GM18858 (cell line): ENCODE measurements at regions not wholly inside any gene's neighbourhood (a gene's known extent, or its start where the extent isn't known, plus 50 kb on each side); places are given as distances from the start of the nearest gene placed in this dataset.

ENCODE experiments used
- ATAC-seq: cut with Tn5 transposase; IDR thresholded peaks from one replicate; pipeline ENCODE4 v1.9.1; 2021; ENCODE audit not compliant: unreplicated experiment

DNA sequence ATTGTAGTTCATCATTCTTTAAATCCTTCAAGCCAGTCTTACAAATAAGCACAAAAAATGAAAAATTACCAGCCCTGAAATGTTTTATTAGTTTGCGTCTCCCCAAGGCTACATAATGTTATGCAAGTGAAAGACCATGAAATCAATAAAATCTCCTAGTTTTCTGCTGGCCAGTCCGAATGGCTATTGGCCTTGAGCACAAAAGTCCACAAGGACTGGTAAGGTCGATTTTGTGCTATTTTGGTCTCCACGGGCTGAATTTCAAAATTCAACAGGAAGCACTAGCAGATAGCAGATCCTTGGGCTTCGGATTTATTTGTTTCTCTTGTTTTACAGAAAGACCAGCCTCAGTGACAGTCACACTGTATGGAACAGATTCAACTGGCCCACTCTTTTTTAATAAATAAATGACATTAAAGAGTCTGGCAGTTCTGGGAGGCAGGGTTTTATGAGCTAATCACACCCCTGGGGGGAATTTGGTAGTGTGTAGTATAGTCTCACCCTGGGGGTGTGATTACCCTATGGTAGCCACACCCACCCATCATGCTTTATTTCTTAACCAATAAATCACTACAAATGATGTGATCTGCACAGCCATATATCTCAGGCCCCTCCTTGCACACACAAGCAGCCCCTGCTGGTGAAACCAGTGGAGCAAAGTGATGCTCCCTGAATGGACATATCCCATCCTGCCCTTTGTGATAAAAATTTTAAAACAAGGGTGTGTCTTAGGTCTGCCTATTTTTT is 51.1 kb upstream of the TMEM33 start:
- no peak for ATAC-seq

DNA sequence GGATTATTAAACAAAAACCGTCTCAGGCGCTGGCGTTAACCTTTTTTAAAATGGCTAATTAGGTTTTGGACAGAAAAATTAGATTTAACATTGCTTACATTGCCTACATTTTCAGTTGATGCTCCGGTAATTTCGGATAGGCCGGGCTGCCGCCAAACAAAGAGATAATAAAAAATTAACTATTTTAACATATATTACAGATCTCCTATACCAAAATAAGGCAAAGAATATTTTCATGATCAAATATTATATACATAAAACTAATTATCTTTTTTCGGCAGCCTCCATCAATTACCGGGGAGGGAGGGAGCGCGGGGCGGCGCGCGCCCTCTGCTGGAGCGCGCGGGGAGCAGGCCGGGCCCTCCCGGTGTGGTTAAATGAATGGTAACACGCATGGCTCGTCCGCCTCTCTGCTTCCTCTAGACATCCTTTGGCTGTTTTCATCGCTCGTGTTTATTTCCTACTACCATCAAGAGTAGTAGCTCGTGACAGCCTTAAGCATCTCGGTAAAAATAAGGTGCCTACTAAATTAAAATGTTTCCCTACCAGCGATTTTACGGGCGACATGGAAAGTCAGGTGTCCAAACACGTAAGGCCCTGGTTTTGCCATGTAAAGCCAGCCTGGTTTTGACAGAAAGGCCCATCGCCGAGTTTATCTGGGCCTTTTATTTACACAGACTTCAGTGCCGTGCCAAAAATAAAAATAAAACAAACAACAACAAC is 52.4 kb upstream of the TMEM33 start:
- ATAC-seq: peak; percentile 63

DNA sequence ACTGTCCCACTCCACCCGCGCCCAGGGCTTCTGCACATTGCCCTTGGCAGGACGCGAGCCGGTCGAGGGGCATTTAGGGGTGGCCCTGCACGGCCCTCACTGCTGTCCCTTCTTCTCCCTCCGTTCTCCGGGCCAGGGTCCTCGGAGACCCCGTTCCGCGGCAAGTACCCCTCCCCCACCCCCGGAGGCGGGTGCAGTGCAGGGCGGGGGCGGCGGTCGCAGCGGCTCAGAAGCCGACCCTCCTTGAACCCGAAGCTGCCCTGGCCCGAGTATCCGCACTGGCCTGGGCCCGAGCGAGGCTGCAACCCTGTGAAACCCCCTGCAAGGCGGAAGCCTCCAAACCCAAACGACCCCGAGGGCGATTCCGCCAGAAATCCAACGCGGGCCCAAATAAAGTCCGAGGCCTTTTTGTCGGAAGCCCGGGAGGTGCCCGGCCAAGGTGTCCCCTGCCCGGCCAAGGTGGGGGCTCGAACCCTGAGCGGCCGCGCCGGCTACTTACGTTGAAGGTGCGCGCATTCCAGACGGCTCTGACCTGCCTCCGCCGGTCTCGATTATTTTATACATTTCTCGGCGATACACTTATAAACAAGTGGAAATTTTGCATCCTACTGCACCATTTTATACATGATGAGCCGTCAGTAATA is 53.1 kb upstream of the TMEM33 start:
- no peak for ATAC-seq

DNA sequence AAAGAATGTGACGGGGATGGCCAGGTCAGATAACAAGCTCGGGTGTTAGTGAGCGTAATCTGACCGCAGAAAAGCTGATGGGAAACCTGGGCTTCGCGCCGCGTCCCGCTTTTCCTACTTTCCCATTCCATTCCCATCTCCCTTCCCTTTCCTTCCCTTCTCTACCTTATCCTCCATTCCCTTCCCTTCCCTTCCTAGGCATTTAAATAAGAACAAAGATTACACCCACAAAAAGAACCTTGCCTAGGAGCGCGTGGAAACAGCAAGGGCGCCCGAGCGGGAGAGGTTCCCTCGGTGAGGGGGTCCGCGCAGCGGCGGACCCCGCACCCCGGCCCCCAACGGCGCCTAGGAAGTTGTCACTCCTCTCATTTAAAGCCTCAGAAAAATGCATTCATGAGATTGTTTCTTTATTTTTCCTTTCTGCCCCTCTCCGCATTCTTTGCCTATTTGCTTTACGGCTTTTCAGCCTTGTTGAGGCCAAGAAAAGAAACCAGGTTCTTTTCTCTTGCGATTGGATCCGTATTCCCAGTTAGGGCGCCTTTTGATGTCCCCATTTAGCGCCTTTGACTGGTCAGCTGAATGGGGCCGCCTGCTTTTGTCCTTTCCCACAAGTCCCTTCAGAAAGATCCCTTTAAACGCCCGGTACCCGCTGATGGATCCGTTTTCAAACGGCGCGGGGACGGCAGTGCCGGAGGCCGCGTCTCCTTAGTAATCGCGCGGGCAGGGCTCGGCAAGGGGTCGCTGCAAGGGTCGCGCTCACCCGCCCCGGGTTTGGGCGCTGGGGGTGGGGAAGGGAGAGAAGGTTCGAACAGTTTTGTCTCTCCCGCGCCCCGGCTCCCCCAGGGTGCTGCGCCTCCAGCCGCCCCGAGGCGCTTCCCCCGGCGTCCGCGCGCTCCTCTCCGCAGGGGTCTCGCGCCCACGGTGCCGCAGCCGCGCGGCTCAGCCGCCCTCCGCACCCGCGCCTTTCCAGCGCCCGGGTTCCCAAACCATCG is 54.1 kb upstream of the TMEM33 start:
- ATAC-seq: no peak

DNA sequence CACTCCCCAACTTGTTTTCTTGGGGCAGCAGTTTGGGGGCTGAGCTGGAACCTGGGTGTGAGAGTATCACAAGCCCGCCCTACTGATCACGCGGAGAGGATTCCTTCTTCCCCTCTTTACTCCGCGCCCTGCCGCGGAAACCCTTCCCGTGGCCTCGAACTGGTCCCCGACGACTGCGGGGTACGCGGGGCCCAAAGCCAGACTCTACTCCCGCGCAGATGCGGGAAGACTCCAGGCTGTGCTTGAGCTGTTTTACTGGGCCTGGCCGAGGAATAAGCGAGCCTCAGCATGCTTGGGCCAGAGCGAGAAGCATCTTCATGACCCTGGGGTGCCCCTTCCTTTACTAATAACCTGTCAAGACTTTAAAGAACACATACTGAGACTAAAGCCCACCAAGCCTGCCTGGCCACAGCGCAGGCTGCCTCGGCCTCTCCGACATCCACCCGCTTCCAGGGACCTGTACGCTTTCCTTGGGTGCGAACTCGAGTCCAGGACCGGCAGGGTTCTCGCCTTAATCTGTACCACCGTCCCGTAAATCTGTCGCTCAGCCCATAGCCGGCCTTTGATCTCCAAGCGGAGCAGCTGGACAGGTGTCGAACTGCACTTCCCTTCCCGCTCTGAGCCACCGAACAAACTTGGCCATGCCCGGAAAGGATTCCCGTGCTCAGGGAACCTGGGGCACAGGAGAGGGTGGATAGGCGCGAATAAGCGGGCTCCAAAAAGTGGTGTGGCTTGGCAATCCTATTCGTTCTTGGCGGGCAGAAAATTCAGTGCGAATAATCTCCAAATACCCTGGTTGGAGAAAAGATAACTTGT is 55.0 kb upstream of the TMEM33 start:
- ATAC-seq: no peak

DNA sequence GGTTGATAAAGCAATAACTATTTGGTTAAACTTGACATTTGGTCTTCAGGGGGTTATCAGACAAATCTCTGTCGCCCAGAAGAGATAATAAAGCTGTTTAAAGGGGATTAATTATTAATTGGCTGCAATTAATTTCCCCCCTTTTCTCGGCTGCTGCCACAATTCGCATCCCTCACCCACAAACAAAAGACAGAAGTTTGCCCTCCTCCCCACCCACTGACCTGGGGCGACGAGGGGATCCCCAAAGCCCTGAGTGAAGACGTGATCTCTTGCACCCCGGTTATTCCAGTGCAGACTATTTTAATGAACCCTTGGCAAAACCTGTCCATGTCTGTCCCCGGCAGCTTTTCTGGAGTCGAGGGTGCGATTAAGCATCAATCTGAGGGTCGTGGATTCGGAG is 55.7 kb upstream of the TMEM33 start:
- no peak for ATAC-seq

DNA sequence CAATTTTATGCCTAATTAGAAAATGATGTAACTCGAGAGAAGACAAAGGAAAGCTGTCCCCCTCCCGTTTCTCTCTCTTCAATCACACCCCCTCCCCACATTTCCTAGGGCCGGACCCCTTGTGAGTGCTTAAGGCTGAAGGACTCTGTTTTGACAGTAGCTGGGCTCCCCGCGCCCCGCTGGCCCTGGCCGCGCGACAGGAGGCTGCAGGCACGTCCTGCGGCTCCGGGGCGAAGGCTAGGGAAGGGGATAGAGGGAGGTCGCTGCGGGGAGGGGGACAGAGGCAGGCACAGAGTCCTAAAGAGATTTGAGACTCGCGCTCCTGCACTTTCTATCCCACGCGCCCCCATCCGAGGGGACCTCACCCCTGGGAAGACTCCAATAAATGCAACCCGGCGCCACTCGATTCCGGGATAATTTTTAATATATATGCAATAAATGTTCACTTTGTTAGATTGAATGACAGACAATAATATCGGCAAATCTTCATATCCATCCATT is 56.2 kb upstream of the TMEM33 start:
- no peak for ATAC-seq

DNA sequence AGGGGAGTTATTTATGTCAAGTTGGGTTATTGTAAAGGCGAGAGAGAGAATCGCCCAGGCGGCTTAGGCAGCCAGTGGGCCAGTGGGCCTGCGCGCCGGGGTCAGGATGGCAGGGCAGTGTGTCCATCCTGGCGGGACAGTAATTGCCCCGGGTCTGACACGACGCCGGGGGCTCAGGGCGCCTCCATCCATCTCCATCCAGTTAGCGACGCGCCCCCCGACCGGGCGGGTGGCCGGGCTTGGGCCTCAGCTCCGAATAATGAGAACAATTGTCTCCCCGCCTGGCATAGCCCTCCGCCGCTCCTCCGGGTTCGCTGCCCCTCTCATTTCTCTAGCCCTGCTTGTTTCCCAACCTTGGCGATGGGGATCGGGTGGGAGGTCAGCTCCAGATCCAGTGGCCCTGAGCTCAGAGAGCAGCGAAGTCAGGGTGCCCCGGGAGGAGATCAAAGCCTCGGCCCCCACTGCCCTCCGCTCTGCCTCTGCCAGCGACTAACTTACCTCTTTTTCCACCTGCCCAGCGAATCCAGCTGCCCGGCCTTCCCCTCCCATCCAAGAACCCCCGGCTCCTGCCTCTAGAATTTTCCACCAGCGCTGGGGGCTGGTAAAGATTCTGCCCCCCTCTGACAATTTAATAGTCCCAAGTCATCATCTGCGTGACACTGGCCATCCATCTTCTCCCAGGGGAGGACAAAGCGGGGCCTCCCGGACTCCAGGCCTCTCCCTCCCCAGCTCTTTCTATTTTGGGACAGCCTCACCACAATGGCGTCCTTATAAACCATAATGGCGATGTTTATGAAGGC is 56.9 kb upstream of the TMEM33 start:
- ATAC-seq: no peak

DNA sequence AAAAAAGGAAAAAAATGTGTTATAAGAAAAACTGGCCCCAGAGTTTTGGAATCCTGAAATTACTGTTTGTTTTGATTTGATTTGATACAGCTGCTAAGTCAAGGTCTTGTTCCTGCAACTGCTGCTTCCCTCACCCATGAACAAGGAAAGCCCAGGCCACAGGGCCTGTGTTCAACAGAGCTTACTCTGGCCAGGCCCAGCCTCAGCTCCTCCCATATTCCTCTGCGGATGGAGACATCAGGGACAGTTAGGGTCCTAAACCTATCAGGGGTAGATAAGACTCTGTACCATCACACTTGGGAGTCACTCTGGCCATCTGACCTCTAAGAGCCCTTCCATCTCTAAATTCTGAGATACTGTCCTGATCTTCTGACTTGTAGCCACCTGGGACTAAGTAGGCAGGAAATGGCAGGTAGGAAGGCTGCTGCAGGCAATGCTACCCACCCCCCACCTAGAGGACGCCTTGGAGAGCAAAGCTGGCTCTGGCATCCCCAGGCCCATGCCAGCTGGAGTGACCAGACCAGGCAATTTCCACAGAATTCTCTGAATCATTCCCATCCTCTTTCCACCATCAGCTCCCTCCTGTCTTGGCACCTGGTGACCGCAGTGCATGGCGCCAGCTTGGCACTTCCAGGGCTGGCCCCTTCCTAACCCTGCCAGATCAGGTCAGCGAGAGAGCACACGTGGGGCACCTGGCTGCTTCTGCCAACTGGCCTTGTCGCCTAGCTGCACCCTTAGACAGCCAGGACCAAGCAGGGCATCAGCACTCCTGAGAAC is 58.0 kb upstream of the TMEM33 start:
- no peak for ATAC-seq

DNA sequence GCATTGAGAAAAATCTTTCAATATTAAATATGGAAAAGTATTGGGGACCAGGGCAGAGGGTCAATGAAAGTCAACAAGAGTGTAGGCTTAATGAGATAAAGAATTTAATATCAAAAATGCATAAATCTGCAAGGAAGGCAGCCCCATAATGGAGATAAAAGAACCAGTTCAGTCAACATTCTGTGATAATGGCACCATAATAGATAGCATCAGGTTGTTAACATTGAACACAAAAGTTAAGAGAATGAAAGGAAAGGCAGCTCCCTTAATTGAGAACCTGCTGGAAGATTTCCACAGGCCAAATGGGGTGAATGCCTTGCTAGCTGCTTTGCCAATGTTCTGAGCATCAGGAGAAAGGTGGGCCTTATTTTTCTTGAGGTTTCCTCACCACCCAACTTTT is 60.4 kb upstream of the TMEM33 start:
- ATAC-seq: no peak

DNA sequence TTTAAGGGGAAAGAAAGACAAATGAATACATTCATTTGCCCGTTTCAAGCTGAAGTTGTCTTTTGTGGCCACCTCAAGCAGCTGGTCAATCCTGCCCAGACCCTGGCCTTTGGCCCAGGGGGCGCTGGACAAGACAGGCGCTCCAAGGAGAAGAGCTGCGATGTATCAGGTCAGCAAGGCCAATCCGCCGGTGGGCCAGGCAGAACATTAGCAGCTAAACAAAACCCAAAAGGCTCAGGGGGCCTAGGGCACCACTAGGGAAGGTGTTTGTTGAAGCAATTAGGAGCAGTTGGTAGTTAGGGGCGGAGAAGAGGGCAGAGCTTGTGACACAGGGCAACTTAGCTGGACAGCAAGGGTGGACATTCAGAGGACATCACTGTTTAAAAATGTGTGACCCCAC is 60.8 kb upstream of the TMEM33 start:
- no peak for ATAC-seq

DNA sequence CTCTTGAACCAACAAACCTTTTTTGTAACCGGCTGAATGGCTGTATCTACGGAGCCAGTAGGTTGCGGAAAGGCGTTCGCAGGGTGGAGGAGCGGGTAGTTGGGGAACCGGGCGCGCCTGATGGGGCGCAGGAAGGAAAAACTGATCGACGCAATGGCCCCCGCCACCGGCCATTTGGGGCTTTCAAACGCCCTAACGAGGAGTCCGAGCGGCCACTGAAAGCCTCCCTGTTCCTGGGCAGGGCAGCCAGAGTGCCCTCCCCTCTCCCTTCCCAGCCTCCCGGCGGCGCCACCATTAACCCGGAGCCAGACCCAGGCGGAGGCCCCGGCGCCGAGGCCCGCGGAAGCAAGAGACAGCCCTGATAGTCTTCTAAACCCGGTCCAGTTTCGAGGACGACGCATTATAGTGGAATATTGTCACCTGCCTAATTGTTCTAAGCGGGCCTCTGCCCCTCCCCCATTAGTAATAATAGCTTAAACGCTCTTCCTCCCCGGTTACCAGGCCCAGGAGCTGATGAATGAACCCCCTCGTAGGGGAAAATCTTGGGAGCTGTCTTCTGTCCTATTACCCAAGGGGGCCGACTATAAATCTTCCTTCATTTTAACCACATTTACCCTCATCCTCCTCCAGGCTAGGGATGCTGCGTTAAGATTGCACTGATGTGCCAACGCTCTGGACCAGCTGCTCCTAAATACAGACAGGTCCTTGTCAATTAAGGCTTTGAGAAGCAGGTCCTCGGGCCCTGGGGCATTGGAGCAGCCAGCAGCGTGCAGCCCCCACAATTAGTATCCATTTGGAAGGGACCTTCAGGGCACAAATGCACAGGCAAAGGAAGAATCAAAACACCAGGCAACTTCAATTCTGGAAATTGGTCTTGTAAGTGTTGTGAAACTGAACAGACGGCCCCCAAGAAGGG is 61.6 kb upstream of the TMEM33 start:
- ATAC-seq: no peak

DNA sequence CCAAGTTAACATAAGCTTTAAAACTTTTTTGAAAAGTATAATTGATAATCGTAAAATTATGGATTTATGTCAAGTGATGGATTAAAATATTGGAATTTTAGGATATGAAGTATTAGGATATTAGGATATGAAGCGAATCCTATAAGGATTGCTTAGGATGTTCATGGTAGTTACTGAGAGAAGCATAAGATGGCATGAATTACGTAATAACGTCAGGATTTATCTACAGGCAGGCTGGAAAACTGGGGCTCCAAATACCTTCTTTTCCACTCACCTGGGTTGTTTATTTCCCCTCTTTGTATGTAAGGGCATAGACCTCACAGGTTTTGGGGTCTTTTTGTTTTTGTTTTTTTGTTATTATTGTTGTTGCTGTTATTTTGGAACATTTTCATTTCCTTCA is 65.2 kb upstream of the TMEM33 start:
- ATAC-seq: no peak

DNA sequence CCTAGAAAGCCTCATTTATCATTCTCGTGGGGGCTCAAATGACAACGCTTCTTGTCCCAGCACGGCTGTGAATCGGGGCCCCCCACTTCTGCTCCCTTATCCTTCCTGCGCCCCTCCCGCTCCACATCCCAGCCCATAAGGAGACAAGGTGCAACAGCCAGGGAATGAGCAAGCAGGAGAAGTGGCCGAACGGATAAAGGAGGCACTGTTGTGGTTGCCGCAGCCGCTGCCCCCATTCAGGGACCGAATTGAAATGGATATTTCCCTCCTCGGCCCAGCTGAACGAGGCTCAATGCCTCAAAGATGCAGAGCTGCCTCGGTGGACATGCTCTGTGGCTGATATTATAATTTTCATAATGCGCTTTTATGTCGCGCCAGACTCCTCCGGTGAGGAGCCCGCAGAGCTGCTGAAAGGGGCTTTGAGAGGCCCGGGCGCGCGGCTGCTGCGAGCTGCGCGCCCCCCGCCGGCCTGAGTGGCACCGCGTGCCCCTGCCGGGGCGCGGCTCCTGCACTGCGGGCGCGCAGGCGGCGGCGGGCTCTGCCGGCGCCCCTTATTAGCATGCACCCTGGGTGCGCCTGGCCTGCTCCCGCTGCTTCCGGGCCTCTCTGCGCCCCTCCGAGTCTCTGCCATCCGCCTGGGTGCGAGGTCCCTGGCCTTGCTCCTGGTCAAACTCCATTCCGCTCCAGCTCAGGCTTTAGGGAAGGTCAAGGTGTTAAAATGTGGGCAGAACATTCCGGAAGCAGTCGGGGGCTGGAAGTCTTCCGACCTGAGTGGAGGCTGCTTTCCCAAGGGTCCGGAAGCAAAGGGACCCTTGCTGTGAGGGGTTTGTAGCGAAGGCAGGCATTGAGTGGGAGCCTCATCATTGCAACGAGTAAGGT is 68.2 kb upstream of the TMEM33 start:
- no peak for ATAC-seq

DNA sequence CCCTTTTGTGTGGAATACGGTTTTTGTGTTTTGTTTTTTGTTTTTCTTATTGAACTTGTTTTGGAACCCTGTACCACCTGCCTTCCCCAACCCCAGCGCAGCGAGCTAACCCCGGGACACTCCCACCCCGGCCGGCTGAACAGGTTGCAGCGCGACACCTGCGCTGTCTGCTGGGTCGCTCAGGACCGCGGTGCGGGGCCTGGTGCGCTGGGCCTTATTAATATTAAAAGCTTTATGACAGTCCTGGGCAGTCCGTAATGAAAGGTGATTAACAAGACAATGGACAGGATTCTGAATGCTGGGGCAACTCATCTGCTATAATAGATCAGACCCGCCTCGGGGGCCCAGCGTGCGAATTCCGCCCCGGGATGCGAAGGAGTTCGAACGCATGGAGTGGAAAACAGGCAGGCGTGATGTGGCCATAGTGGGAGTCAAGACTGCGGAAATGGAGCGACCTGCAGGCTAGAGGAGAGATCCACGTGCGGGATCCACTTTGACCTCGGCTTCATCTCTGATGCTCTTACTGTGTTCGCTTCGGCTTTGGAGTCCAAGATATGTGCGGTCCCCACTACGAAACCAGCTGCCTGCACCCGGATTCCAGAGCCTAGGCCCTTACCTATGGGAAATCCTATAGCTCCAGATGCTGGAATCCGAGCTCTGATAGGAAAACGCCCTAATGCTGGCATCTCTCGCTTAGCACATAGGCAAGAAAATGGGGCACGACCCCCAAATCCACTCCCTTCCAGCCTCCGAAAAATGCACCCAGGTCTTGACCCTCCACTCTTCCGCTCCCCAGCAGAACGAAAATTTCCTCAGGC is 69.0 kb upstream of the TMEM33 start:
- ATAC-seq: no peak
